Uterus (tissue), 3 donors: ENCODE measurements at regions not wholly inside any gene's neighbourhood (a gene's known extent, or its start where the extent isn't known, plus 50 kb on each side); places are given as distances from the start of the nearest gene placed in this dataset.

Experiments
- DNase-seq, 2 donors: peaks; one replicate each; pipeline ENCODE4 v3.0.0-alpha.2; 2019 to 2020
- H3K27ac ChIP-seq, 2 donors: fragments of 200-600 bp; sonication (generic); 1 replicate in 1 of 2; 2 replicates in 1 of 2; pipeline ENCODE4 v1.5.1; 2016 to 2018
- H3K27me3 ChIP-seq, 2 donors: fragments of 200-600 bp; sonication (generic); one replicate each; pipeline ENCODE4 v1.5.1; 2018 to 2019; ENCODE audit warnings: control low read depth in 1 of 2
- H3K36me3 ChIP-seq, 2 donors: fragments of 200-600 bp; sonication (generic); one replicate each; pipeline ENCODE4 v1.5.1; 2019; ENCODE audit warnings: control low read depth in 1 of 2
- H3K4me1 ChIP-seq, 2 donors: fragments of 200-600 bp; sonication (generic); one replicate each; pipeline ENCODE4 v1.5.1; 2018 to 2019; ENCODE audit warnings: control low read depth in 1 of 2
- H3K4me3 ChIP-seq, 2 donors: fragments of 200-600 bp; sonication (generic); 1 replicate in 1 of 2; 2 replicates in 1 of 2; pipeline ENCODE4 v1.5.1; 2018 to 2019; ENCODE audit warnings: mild to moderate bottlenecking in 1 of 2
- H3K9me3 ChIP-seq, 2 donors: fragments of 200-600 bp; sonication (generic); one replicate each; pipeline ENCODE4 v1.5.1; 2019; ENCODE audit warnings: control low read depth in 1 of 2
- POLR2A ChIP-seq, 2 donors: fragments of 450-650 bp; IDR thresholded peaks; one replicate each; pipeline ENCODE4 v1.6.1; 2016; ENCODE audit warnings: antibody characterized with exemption in 2 of 2, mild to moderate bottlenecking in 1 of 2, moderate library complexity in 1 of 2
- intact Hi-C: fragments of 100-400 bp; cut with DNase I; formaldehyde crosslinking; loops from one replicate; pipeline ENCODE4 v1.15.1; 2023; ENCODE audit warnings: low total_unique reads
- TF ChIP-seq, protein P1 (sequence below), 4 experiments: fragments of 200-600 bp in 2 of 4; fragments of 450-650 bp in 2 of 4; sonication (generic) in 2 of 4; IDR thresholded peaks; one replicate each; pipeline ENCODE4 v1.5.1; 2016 to 2019; ENCODE audit warnings: antibody characterized with exemption in 4 of 4, mild to moderate bottlenecking in 2 of 4, moderate library complexity in 1 of 4
- donor health status: DM: yes; HTN: yes; CAD: no.

DNA sequence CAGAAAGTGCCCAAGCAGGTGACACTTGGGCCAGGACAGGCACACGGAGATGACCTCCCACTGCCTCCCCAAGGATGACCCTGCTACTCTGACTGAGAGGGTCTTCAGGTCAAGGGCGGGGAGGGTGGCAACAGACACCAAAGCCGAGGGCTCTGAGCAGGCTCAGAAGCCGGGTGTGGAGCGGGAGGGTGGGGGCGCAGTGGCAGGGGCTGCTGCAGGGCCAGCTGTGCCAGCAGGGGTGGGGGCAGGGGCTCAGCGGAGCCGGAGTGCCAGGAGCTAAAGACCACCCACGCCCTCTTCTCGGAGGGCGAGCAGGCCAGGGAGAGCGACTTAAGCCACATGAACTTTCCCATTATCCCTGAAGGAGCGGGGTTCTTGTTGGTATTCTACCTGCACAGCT, 93.3 kb upstream of the MBOAT2 start:
- DNase-seq = no peak
- no peaks in the 10 kb centered on the region for H3K36me3 ChIP-seq
- intact Hi-C loops = no loop called here
- H3K4me3 ChIP-seq = no peak overlapping the region
- no peaks in the 10 kb centered on the region for H3K27me3 ChIP-seq
- H3K27ac ChIP-seq = no peak overlapping the region
- H3K4me1 ChIP-seq = no peaks in the 10 kb centered on the region
- TF ChIP-seq, protein P1, sequence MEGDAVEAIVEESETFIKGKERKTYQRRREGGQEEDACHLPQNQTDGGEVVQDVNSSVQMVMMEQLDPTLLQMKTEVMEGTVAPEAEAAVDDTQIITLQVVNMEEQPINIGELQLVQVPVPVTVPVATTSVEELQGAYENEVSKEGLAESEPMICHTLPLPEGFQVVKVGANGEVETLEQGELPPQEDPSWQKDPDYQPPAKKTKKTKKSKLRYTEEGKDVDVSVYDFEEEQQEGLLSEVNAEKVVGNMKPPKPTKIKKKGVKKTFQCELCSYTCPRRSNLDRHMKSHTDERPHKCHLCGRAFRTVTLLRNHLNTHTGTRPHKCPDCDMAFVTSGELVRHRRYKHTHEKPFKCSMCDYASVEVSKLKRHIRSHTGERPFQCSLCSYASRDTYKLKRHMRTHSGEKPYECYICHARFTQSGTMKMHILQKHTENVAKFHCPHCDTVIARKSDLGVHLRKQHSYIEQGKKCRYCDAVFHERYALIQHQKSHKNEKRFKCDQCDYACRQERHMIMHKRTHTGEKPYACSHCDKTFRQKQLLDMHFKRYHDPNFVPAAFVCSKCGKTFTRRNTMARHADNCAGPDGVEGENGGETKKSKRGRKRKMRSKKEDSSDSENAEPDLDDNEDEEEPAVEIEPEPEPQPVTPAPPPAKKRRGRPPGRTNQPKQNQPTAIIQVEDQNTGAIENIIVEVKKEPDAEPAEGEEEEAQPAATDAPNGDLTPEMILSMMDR (IDR thresholded peaks at IDR 0.05) = no peak
- TF ChIP-seq POLR2A (IDR thresholded peaks at IDR 0.05) = no peak
- H3K9me3 ChIP-seq = no peaks in the 10 kb centered on the region

DNA sequence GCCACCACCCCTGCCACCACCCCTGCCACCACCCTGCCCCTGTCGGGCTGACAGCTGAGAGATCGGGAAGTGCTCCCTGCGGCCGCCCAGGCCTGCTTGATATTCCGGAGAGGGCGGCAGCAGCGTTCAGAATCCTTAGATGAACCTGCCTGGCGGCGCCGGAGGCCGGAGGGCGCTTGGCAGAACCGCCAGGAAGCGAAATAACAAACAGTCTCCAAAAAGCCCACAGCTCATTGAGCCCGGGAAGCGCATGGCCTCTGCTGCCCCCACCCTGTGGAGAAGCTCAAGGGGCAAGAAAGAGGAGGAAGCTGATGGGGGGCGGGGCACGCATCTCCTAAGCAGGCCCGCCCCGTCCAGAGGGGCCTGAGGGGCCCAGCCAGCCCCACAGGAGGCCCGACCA, 92.2 kb upstream of the MBOAT2 start:
- Histone ChIP-seq H3K4me3 (no peak overlapping the region), H3K9me3 (no peaks in the 10 kb centered on the region), H3K4me1 (no peaks in the 10 kb centered on the region), H3K27ac (no peak overlapping the region), H3K36me3 (no peaks in the 10 kb centered on the region), H3K27me3 (no peaks in the 10 kb centered on the region)
- intact Hi-C loops = no loop called here
- no peak for DNase-seq
- TF ChIP-seq, protein P1 (IDR thresholded peaks at IDR 0.05) = no peak
- TF ChIP-seq POLR2A (IDR thresholded peaks at IDR 0.05) = no peak

DNA sequence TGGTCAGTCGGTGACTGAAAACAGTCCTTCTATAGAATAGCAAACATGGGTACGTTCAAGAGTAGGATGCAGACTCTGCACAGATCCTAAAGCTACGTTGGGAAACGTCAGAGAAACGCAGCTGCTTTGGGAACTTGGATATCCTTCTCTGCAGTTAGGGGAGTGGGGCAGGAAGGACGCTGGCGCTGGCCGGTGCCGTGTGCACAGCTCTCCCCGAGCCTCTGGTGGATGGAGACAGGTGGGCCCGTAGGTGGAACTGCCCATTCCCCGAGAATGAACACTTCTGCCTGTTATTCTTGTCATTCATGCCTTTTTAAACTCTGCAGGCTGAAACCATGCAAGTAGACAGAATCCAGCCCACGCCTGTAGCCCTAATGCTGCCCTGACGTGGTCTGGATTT, 91.7 kb upstream of the MBOAT2 start:
- Histone ChIP-seq H3K4me1 (no peaks in the 10 kb centered on the region), H3K4me3 (no peak overlapping the region), H3K9me3 (no peaks in the 10 kb centered on the region), H3K27ac (no peak overlapping the region), H3K36me3 (no peaks in the 10 kb centered on the region), H3K27me3 (no peaks in the 10 kb centered on the region)
- TF ChIP-seq POLR2A (IDR thresholded peaks at IDR 0.05) = no peak
- TF ChIP-seq, protein P1 (IDR thresholded peaks at IDR 0.05) = no peak
- DNase-seq = no peak
- intact Hi-C loops = no loop called here

- no peak for DNase-seq
- intact Hi-C loops = no loop called here
- no peak overlapping the region for H3K4me3 ChIP-seq
- TF ChIP-seq POLR2A (IDR thresholded peaks at IDR 0.05) = no peak
- TF ChIP-seq, protein P1 (IDR thresholded peaks at IDR 0.05) = no peak
- H3K9me3 ChIP-seq = no peaks in the 10 kb centered on the region
- H3K4me1 ChIP-seq = no peaks in the 10 kb centered on the region
- H3K27ac ChIP-seq = no peak overlapping the region
- H3K36me3 ChIP-seq = no peaks in the 10 kb centered on the region
- H3K27me3 ChIP-seq = no peaks in the 10 kb centered on the region
Measured at GRCh38 chr2:9094117-9094516, 90.6 kb upstream of the MBOAT2 start.

- H3K27ac ChIP-seq = no peak overlapping the region
- H3K4me1 ChIP-seq = no peaks in the 10 kb centered on the region
- H3K4me3 ChIP-seq = no peak overlapping the region
- TF ChIP-seq POLR2A (IDR thresholded peaks at IDR 0.05) = no peak
- TF ChIP-seq, protein P1 (IDR thresholded peaks at IDR 0.05) = no peak
- intact Hi-C loops = no loop called here
- no peaks in the 10 kb centered on the region for H3K36me3 ChIP-seq
- H3K27me3 ChIP-seq = no peaks in the 10 kb centered on the region
- no peaks in the 10 kb centered on the region for H3K9me3 ChIP-seq
- DNase-seq = no peak
Measured at GRCh38 chr2:9093324-9093723, 89.8 kb upstream of the MBOAT2 start.
